Liver (tissue), 3 donors: ENCODE measurements at regions not wholly inside any gene's neighbourhood (a gene's known extent, or its start where the extent isn't known, plus 50 kb on each side); places are given as distances from the start of the nearest gene placed in this dataset.

Experiments
- CTCF ChIP-seq: fragments of 150-350 bp; IDR thresholded peaks from 2 replicates; pipeline ENCODE4 v1.5.1; 2017; ENCODE audit warnings: improper control_type of control experiment, low read depth, low read length; ENCODE audit not compliant: missing input control
- EGR1 ChIP-seq, 2 donors: IDR thresholded peaks; 2 replicates each; pipeline ENCODE4 v1.6.1; 2016 to 2018; ENCODE audit warnings: antibody characterized with exemption in 2 of 2, low read depth in 2 of 2
- FOXA1 ChIP-seq: IDR thresholded peaks from 2 replicates; pipeline ENCODE4 v1.6.1; 2016; ENCODE audit warnings: antibody characterized with exemption
- GABPA ChIP-seq, 2 donors: IDR thresholded peaks in 1 of 2; conservative IDR thresholded peaks in 1 of 2; 2 replicates each; pipeline ENCODE4 v1.6.1; 2016; ENCODE audit warnings: antibody characterized with exemption in 2 of 2, mild to moderate bottlenecking in 1 of 2, moderate library complexity in 1 of 2
- HNF4A ChIP-seq, 2 donors: conservative IDR thresholded peaks; 2 replicates each; pipeline ENCODE4 v1.6.1; 2016; ENCODE audit warnings: antibody characterized with exemption in 2 of 2, mild to moderate bottlenecking in 2 of 2
- JUND ChIP-seq, 2 donors: IDR thresholded peaks; 2 replicates each; pipeline ENCODE4 v1.6.1; 2016; ENCODE audit warnings: antibody characterized with exemption in 2 of 2
- MAX ChIP-seq: IDR thresholded peaks from 2 replicates; pipeline ENCODE4 v1.6.1; 2016; ENCODE audit warnings: antibody characterized with exemption
- RAD21 ChIP-seq, 2 donors: IDR thresholded peaks; 2 replicates each; pipeline ENCODE4 v1.6.1; 2016; ENCODE audit warnings: antibody characterized with exemption in 2 of 2, mild to moderate bottlenecking in 2 of 2
- REST ChIP-seq: IDR thresholded peaks from 2 replicates; pipeline ENCODE4 v1.6.1; 2016; ENCODE audit warnings: antibody characterized with exemption, mild to moderate bottlenecking
- RXRA ChIP-seq, 2 donors: IDR thresholded peaks; 2 replicates each; pipeline ENCODE4 v1.6.1; 2017 to 2018; ENCODE audit warnings: antibody characterized with exemption in 2 of 2, mild to moderate bottlenecking in 1 of 2
- SP1 ChIP-seq: IDR thresholded peaks from 2 replicates; pipeline ENCODE4 v1.6.1; 2018; ENCODE audit warnings: antibody characterized with exemption, mild to moderate bottlenecking
- TAF1 ChIP-seq: conservative IDR thresholded peaks from 2 replicates; pipeline ENCODE4 v1.6.1; 2016; ENCODE audit warnings: antibody characterized with exemption, mild to moderate bottlenecking
- ZBTB33 ChIP-seq: IDR thresholded peaks from 2 replicates; pipeline ENCODE4 v1.6.1; 2016; ENCODE audit warnings: antibody characterized with exemption
- donor health status: healthy.
- donor health status: healthy.

- TF ChIP-seq MAX (no peak), RXRA (IDR thresholded peaks at IDR 0.05) (no peak), CTCF (no peak), JUND (IDR thresholded peaks at IDR 0.05) (no peak), SP1 (no peak), ZBTB33 (no peak), RAD21 (IDR thresholded peaks at IDR 0.05) (no peak), REST (no peak), FOXA1 (no peak), GABPA (IDR thresholded peaks at IDR 0.05 in 1 of 2, conservative IDR thresholded peaks at IDR 0.05 in 1 of 2) (no peak), TAF1 (no peak), HNF4A (conservative IDR thresholded peaks at IDR 0.05) (no peak), EGR1 (IDR thresholded peaks at IDR 0.05; ENCODE audit: low read depth in 2 of 2) (no peak)
These were observed 1154.8 kb downstream of the NSUN3 start for GRCh38 chr3:95217661-95218060.
